HG03460 (cell line): ENCODE measurements at regions not wholly inside any gene's neighbourhood (a gene's known extent, or its start where the extent isn't known, plus 50 kb on each side); places are given as distances from the start of the nearest gene placed in this dataset.
"Not testable (repeated sequence)": the region's sequence is repeated elsewhere in the genome, so short reads cannot be mapped to it uniquely, and the experiment has no call there.

ENCODE experiments used
- ATAC-seq: cut with Tn5 transposase; IDR thresholded peaks from one replicate; pipeline ENCODE4 v1.9.1; 2021; ENCODE audit not compliant: unreplicated experiment

DNA sequence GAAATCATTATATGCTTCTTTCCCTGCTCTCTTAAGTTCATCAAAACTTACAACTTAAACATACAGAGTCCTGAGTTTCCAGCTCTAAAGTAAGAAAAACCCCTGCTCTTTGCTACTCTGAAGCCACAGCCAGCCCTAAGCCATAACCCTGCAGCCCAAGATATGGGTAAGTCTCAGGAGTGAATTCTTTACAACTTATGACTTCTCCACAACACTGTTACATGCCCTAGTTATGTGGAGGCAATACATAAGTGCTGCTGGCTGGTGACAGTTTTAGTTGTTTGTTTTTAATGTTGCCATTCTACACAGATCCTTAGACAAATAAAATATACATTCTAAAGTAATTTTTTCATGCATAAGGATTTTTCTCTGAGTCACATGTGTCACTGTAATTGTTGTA, 100.2 kb downstream of the FBXO8 start:
- no peak for ATAC-seq

DNA sequence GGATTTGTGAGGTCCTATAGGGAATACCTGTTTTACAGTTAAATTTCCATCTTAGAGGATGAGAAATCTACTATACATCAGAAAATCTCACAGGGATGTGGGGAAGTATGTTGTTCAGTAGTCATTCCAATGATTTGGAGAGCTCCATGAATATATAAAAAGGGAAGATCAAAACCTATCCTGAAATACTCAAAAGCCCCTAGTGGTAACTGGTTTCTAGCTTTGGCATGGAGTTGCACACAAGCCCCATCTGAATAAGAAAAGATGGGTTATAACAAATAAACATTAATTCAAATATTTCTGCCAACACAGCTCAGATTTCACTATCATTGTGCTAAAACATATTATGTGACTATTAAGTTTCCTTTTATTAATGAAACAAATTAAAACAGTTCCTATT, 101.6 kb downstream of the FBXO8 start:
- ATAC-seq = no peak

DNA sequence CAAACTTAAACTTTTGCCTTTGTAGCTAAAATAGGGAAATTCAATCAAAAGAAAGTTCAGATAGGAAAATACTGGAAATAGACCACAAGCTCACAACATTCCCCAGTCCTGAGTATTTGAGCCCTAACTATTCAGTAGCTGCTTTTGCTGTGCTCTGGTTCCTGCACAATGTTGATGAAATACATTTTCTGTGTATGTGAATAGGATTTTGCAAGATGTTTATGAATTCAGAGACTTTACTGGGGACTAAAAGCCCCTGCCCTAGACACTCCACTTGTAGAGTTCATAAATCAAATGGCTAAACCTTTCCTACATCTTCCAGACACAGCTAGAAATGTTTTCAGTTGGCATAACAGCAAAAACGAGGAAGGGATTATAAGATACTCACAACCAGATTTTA, 105.9 kb downstream of the FBXO8 start:
- no peak for ATAC-seq

DNA sequence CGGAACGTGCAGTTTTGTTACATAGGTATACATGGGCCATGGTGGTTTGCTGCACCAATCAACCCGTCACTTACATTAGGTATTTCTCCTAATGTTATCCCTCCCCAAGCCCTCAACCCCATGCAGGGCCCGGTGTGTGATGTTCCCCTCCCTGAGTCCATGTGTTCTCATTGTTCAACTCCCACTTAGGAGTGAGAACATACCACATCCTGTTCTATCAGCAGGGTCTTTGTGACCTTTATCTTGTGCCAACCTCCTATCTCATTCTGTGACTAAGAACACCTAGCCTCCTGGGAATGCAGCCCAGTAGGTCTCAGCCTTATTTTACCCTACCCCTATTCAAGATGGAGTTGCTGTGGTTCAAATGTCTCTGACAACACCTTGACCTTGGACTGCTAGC, 107.6 kb downstream of the FBXO8 start:
- not testable (repeated sequence) for ATAC-seq

DNA sequence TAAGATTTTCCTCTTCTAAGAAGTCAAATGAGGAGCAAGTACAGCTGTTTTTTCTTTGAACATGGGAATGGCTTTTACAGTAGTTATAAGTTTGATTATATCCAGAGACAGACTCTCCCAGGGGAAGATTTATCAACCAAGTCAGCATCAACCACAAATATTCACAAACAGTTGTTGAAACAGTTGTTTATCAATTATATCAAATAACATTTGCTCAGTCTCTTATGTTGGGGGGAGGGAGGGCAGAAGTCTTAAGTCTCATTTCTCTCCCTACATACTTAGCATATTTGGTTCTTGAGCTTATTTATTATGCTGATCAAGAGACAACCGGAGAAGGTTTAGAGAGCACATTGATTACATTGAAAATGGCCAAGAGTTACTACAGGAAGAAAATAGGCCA, 110.1 kb downstream of the FBXO8 start:
- ATAC-seq = no peak

DNA sequence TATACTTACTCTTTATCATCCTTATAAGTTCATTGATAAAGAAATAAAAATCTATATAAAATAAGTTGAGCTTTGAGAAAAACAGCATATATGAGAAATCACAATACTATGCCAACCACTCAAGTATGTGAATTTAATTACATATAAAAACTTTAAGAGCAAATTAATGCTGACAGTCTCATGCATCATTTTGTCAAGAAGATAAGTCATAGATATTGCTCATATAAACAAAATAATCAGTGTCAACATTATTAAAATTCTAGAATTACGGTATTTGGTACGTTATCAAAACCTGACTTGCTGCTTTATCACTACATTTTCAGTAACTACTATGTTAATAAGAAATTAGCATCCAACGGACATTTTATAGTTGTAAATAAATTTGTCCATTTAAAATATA, 111.2 kb downstream of the FBXO8 start:
- ATAC-seq = no peak

DNA sequence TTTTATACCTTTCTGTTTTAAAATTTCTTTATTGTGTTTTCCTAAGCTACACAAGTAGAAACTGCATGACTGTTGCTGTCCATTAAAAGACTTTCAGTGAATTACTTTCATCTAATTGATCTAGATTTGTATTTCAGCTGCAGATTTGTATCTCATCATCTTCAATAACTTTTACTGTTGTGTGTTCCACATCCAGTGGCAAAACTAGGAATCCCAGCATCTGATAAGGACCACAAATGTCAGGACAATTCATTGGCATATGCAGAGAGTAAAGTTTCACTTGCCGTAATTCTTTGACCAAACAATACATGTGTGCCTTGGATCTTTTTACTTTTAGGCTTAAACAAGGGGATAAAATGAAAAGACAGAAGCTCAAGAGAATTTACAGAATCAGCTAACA, 112.6 kb downstream of the FBXO8 start:
- no peak for ATAC-seq

DNA sequence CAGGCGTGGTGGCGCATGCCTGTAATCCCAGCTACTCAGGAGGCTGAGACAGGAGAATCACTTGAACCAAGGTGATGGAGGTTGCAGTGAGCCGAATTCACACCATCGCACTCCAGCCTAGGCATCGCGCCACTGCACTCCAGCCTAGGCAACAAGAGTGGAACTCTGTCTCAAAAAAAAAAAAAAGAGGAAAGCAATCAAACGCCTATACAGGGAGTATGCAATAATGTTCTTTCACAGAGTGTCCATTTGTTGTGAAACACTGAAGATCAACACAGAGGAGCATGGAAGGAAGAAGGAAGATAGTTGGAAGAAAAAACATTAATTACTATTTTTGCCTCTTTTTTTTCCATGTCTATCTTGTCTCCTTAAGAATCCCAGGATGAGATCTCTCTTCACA, 113.4 kb downstream of the FBXO8 start:
- no peak for ATAC-seq

DNA sequence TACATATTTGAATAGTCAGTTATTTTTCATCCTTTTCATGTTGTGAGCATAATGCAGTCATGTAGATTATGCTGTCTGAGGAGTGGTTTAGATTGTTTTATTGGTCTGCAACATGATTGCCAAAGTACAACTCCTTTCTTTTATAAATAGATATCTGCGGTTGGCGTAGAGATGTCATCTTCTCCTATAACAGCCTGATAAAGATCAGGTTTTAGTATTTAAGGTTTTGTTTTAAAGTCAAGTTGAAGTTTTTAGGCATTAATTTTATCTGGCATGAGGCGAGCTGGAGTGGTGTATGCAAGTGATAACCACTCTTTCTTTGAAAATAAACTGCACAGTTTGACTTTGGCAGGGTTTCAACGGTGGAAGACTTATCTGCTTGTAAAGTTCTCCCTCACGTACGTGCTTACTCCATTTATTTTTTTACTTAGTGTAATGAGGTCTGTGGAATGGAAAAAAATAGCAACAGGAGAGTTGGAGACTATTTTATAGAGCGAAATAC, 126.3 kb downstream of the FBXO8 start:
- no peak for ATAC-seq

DNA sequence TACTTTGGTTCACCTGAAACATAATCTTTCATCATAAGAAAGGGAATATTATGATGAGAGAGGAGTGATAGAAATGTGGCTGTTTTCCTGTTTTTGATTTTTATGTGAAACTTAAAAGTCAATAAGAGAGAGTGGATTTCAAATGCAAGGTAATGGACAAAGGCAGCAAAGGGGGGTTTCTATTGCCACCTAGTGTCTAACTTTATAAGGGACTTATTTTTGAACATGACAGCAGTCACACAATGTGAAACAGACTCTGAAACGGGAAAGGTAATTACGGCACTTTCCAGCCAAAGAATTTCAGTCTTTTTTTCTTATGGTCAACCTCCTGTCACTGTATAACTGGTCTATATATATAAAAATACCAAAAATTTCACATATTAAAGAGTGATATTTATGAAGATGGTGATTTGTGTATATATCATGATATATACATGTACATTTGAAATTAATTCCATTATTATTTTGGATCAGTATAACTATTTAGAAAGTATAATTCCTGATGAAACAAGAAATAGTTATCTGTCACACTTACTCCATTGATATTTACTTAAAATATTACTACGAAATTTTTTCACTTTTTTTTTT, 127.1 kb downstream of the FBXO8 start:
- peak; percentile 86 for ATAC-seq

DNA sequence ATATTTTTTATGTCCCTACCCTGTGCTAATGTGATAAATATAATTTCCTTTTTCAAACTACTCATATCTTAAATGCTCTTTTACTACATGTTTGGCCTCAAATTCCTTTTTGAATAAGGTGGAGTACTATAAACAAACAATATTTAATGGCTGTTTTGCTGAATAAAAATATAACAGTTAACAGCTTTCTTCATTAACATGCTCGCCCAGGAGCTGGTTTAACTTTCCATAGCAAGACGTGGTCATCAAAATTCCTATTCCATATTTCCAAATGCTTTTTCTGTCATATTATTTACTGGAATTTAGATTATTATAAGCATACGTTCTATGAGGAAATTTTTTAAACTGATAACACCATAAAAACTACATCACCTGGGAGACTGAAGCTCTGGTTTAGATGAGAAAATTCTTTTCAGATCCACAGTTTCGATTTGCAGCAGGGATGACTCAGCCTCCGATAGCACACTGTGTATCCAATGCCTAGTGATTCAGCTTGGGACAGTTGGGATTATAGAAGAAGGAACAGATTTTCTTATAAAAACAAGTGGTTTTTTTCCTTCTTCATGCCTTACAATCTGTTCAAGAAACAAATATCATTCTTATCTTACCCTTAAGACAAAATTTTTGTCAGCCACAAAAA, 129.1 kb downstream of the FBXO8 start:
- no peak for ATAC-seq

DNA sequence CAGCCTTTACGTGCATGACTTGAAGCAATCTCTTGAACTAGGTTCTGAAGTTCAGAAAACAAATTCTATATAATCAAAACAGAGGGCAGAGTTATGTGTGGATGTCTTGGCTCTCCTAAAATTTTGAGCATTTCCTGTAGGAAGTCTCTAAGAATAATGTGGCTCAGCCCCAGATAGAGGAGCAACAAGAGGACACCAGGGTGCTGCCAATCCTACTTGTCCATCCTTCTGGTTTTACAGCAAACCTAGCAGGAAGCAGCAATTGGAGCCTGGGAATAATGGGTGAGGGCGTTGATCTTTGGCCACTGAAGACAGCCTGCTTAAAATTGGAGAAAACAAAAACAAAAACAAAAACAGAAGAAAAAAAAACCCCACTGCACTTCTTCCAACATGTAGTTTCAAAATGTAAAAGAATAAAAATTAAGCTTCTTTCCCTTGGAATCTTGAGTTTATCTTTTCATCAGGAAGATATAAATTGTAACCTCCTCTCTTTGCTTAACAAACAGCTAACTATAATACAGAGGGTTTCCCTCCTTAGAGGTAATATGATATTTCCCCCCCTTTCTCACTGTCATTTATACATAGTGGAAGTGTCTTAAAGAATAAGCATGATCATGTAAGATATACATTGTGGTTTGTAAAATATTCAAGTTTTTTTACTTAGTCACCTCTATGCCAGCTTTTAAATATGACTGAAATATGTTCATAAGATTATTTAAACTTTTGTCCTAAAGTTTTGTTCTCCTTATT, 130.6 kb downstream of the FBXO8 start:
- no peak for ATAC-seq

DNA sequence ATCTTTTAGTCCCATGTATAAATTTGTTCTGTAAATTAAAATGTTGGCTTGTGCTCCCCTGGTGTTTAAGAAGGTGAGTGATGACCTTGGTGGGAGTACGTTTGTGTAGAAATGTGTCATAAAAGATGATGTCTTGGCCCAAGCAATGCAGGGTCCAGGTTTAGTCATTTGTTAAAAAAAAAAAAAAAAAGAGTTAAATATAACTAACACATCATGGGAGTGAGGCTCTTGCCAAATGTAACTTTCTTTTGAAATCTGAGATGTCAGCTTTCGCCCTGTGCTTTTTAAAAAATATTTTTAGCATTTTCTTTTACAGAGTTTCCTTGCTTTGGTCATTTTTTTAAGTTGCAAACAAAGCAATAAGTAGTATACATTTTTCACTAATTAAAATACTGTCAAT, 135.6 kb downstream of the FBXO8 start:
- no peak for ATAC-seq

DNA sequence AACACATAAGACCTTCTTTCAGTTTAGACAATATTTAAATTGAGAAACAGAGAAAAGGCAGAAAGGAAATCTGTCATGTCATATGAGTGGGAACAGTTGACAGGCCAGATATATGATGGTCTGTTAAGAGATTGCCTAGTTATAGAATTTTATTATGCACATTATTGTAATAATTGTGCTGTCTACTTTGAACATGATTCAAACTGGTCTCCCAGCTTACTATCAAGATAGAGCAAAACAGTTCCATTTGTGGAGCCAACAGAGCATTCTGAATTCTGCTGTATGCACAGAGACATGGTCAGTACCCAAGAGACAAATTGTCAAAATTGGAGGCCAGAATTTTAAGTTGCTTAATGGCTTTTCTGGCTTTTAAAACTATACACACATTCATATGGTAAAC, 139.4 kb downstream of the FBXO8 start:
- ATAC-seq = no peak

DNA sequence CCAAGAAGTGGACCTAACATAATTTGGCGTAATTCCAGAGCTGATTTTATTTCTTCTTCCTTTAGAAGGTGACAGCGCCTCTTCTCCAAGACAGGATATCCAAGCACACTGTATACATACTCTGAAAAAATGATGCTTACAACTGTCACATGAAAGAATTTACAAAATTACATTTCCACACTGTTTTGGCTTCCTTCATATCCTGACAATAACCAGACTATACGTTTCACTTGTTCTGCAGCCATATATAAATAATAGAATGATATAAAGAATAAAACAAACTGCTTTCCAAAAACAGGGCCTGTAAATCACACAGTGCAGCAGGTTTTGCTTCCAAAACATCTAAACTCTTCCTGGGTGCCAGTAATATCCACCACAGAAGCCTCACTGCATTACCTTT, 141.6 kb downstream of the FBXO8 start:
- no peak for ATAC-seq

DNA sequence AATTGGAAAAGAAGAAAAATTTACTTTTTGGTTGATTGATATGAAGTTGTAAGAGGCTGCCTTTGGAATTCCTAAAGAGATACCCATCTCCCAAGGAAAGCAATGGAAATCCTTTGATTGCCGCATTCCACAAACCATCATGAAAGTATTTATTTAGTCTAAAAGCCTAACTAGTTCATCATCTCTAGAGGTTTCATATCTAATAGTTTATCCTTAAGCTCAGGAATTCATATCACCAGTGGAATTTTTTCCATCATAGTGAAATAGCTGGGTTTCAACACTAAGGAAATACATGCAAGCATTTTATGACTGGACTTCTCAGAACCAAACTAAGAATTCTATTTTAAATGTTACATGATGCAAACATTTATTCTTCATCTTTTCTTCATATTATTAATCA, 144.9 kb downstream of the FBXO8 start:
- ATAC-seq = no peak

DNA sequence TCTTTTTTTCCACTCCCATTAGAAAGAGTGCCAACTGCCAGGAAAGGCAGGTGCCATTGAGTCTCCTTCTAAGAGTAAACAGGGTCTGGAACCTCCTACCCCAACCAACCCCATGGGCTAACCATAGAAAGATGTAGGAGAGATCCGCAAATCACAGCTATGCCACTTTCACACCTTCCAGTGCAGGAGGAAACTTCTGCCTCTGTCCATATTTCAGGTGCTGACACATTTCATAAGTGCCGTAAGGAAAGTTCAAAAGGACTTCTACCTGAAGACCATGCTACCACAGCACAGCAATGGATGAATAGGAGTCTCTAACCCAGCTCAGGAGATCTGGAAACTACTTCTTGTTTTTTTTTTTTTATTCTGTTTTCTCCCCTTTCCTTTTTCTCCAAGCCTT, 145.8 kb downstream of the FBXO8 start:
- no peak for ATAC-seq

DNA sequence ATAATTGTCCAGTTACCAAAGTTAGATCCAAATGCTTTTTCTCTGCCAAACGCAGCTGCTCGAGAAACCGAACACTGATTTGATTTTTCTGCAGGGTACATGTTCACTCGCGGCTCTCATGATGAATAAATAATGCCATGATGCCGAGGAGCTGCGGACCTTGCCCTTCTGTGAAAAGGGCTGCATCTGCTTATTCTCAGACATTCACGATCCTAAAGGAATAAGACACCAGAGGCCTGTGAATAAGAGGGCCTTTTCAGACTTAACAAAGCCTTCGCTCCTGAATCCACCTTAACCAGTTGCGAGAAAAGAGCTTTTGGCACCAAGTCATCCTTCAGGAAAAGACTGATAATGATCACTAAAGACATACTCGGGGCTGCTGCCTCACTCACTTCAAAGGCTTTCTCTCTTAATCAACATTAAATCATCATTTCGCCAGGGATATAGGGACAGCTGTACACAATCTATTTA, 147.5 kb downstream of the FBXO8 start:
- no peak for ATAC-seq

DNA sequence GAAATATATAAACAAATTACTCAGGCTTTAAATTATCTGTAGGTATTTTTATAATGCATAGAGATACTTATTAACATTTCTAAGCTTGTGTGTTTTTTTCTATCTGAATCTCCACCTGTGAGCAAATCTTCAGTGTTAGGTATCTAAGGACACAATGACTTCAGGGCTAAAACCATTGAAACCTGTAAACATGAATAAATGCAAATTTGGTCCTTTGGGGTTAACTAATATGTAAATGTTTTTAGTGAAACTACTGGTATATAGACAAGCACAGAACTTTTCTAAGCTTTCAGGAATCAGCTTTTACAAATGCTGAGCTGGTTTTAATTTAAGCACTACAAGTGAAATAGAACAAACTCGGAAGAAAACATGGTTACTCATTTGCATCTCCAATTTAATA, 147.9 kb downstream of the FBXO8 start:
- no peak for ATAC-seq

DNA sequence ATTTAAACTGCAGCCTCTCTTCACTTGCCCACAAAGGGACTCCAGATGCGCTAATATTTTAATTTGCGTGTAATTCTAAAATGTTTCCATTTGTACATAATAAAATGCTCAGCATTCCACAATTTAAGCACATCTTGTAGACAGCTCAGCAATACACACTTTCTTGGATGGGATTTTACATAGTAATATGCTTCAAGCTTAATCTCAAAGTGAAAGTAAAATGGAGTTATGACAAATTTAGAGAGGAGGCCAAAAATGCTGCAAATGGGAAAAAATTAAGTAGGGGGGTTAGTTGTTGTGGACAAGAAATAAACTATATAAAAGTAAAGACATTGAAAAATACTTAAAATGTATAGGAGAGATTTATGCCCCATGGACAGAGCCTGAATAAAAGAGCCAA, 149.1 kb downstream of the FBXO8 start:
- no peak for ATAC-seq

DNA sequence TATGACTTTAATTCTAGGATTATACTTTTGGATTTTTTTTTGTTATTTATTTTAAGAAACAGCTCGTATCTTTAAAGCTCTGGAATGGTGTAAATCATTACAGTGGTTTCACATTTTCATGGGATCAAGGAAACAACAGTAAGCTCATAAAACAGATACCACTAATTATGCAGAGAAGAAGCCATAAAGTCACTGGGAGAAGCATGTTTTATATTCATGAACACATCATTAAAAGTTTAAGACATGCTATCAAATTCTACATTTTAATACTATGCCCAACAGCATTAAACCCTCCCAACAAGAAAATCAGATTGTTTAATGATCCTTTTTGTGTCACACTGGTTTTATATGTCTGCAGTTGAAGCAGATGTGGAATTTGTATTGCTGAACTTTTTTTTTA, 149.9 kb downstream of the FBXO8 start:
- ATAC-seq = no peak

DNA sequence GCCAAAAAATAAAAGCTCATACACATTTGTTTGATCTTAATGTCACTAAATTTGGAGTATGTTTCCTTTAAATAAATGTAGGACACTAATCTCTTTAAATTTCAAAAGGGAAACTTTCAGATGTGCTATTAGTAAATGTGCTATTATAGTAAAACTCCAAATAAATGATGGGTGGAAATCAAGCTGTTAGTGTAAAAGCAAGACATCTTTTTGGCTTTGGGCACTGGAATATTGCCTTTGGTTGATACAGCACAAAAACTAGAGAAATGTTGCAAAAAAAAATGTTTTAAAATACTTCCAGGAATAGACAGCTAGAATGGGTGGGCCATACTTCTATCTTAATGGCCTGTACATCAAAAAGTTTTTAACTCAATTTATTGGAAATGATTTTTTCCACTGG, 151.6 kb downstream of the FBXO8 start:
- no peak for ATAC-seq
